ENCODE measurements at regions not wholly inside any gene's neighbourhood (a gene's known extent, or its start where the extent isn't known, plus 50 kb on each side); places are given as distances from the start of the nearest gene placed in this dataset.
"Not testable (repeated sequence)": the region's sequence is repeated elsewhere in the genome, so short reads cannot be mapped to it uniquely, and the experiment has no call there.

- TF ChIP-seq POLR2AphosphoS5, CTCF, POLR2A, EP300 (IDR thresholded peaks at IDR 0.05): not testable (repeated sequence)
Measured at GRCh38 chr9:65441324-65441920, 156.4 kb upstream of the FOXD4L5 start.

All from gastroesophageal sphincter (tissue), 3 donors.